Skin epidermis (tissue), 12 donors: ENCODE measurements at regions not wholly inside any gene's neighbourhood (a gene's known extent, or its start where the extent isn't known, plus 50 kb on each side); places are given as distances from the start of the nearest gene placed in this dataset.

ENCODE experiments used
- H3K27ac ChIP-seq, 21 experiments: fragments of 200-600 bp; sonication (generic) in 11 of 21; one replicate each; pipeline ENCODE4 v1.5.0; 2020; ENCODE audit warnings: mild to moderate bottlenecking in 3 of 21, inconsistent platforms in 2 of 21, moderate library complexity in 2 of 21
- H3K4me3 ChIP-seq, 7 experiments: fragments of 200-600 bp; sonication (generic) in 2 of 7; one replicate each; pipeline ENCODE4 v1.5.0; 2020; ENCODE audit warnings: inconsistent platforms in 2 of 7, mild to moderate bottlenecking in 2 of 7, moderate library complexity in 1 of 7

DNA sequence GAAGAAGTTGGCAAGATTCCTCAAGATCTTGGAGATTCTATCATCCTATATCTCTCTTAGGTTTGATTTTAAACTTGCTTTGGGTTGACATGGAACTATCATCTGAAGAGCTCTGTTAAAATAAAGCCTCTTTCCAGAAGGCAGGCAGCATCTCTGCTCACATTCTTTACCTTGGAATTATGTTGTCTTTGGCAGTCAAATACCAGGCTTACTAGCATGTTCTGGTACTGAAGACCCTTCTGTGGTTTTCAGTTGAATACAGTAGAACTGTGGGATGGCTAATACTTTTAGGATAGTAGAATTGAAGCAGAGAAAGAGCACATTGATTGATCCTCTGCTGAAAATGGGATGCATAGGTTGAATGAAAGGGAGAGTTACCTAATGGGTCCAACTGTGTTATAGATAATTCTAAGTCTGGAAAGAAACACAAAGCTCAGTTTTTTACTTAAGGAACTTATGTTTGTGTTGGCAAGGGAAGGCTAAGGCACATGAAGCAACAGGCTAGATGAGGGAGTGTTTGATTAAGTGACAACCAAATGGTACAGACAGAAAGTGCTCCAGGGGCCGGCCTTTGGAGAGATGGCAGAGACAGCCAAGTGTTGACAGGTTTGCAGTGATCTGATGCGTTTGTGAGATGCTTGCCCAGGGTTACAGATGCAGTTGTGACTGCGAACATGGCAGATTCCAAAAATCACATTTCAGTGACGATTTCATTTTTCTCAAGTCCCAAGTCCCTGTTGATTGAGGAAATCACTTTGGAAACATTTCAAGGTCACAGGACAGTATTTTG is 397.9 kb downstream of the MEIS1 start:
- Histone ChIP-seq H3K4me3 (no peak overlapping the region), H3K27ac (no peak overlapping the region)

DNA sequence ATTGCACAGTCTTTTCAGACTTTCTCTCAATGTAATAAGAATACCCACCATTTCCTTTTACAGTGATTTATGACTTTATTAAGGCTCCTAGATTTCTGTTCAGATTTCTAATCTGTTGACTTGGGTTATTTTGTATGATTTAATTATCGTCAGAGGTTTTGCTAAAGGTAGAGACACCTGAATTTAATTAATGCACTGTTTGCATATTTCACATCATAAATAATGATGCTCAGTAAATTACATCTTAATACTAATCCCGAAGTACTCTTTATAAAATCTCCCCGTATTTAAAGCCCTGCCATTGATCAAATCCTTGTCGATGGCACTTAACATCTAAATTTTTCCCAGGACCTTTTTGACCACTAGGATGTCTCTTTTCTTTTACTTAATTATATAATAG is 399.9 kb downstream of the MEIS1 start:
- Histone ChIP-seq H3K4me3 (no peak overlapping the region), H3K27ac (no peak overlapping the region)

- Histone ChIP-seq H3K27ac (no peak overlapping the region), H3K4me3 (no peak overlapping the region)
Observed at GRCh38 chr2:66836851-66837250, 401.9 kb downstream of the MEIS1 start.

DNA sequence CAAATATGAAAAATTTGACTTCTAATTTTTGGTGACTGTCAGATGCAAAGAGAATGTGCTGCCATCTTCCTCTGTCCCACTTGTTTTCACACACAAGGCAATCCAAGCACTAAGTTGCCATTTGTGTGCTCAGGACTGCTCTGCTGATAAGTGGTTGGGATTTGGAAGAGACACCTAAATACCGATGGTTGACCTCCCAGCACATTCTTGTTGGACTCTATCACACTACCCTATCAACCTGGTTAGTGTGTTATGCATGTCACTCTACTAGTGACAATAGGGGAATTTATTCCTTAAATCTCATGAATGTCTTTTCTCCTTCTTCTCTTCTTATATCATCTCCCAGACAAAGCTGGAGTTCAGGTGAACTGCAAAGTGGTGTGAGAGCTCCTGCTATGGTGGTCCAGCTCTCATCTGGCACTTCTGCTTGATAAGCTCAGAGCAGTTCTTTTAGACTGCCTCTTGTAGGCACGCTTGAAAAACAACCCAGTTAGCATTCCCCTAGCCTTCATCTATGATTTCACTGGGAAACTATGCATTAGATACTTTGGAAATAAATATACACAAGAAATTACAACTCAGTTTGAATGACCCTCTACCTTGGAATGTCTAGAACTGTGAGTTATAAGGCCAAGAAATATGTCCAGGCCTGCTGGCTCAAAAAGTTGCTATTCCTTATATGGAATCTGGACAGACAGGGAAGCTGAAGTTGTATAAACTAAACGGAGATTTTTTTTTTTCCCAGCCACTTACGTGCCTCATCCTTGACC is 404.8 kb downstream of the MEIS1 start:
- peak overlapping the region in 2 of 21 experiments; percentile 18 to 56 for H3K27ac ChIP-seq
- H3K4me3 ChIP-seq = no peak overlapping the region

DNA sequence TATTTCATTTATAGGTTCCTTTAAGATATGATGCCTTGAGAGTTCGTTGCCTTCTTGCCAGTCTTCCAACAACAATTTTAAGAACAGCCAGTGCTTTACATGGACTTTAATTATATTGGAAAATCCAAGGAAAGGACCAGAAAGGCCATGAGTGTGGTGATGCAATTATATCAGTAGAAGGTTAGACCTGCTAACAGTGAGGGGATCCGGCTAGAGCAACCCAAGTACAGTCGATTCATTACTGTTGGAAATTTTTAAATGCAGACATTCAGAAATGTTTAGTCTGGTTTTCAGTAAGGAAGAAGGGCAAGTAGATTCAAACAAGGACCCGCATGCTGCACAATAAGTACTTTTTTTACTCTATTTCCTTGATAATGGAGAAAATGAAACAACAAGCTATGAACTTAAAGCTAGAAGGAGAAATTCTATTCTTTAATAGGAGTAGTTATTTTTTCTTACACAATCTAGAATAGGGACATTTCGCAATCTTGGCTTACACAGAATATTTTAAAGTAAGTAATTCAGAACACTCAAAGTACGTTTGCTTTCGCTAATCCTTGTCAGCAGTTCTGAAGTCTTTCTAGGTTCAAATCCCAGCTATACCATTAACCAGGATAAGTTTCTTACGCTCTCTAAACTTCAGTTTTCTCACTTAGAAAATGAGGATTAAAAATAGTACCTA is 405.5 kb downstream of the MEIS1 start:
- no peak overlapping the region for H3K4me3 ChIP-seq
- H3K27ac ChIP-seq = peak overlapping the region in 4 of 21 experiments; percentile 5 to 56 (median 16)

DNA sequence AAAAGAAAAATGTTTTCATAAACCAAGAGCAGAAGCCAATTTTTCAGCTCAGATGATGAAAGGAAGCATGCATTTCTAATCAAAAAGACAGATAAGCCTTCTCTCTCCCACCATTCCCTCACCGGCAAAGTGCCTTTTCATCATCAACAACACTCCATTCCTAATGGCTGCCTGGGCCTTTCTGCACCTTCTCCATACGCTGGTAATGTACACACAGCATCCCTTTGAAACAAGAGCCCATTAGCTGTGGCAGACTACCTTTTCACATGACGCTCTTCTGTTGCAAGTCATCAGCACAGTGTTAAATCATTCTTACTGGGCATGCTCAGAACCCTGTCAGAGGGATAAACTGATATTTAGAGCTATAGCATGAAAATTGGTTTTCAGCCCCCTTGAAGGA is 408.9 kb downstream of the MEIS1 start:
- H3K27ac ChIP-seq = no peak overlapping the region
- no peak overlapping the region for H3K4me3 ChIP-seq

DNA sequence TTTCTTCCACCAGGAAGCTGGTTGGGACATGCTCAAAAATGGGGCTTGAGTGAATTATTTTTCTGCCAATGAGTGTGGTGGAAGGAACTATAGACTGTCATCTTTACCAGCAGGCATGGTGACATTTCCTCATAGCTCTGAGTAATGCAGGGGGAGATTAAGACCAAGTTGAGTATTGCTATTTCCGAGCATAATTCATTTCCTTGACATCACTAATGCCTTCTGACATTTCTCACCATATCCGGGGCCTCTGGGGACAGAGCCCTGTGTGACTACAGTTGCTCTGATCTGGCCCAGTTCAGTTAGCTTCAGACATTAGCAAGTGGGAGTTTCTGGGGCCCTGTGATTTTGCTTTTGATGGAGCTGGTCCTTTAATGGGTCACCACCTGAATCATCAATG is 410.4 kb downstream of the MEIS1 start:
- Histone ChIP-seq H3K27ac (no peak overlapping the region), H3K4me3 (no peak overlapping the region)

- H3K4me3 ChIP-seq = no peak overlapping the region
- H3K27ac ChIP-seq = no peak overlapping the region
Observed at GRCh38 chr2:66846887-66847286, 412.0 kb downstream of the MEIS1 start.

GRCh38 chr2:66849153-66849755 is 414.3 kb downstream of the MEIS1 start:
- H3K4me3 ChIP-seq = no peak overlapping the region
- H3K27ac ChIP-seq = no peak overlapping the region

- Histone ChIP-seq H3K27ac (no peak overlapping the region), H3K4me3 (no peak overlapping the region)
Observed at GRCh38 chr2:66850376-66850775, 415.5 kb downstream of the MEIS1 start.

- no peak overlapping the region for H3K4me3 ChIP-seq
- no peak overlapping the region for H3K27ac ChIP-seq
Observed at GRCh38 chr2:66851449-66851872, 416.5 kb downstream of the MEIS1 start.

DNA sequence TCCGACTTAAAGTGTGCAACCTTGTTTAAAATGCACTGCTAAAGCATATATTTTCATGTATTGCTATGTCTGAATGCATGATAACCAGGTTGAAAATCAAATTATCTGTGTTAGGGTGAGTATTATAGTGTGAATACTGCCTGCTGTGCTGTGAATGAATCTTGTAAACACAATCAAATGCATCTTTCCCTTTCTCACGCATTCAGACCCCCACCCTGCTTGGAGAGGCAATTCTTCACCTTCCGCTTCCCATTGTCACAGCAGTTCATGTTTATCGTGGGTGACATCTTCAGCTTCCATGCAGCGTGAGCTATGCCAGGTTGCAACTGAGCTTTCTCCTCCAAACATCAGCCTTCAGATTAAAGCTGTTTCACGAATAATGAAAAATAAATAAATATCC is 418.0 kb downstream of the MEIS1 start:
- no peak overlapping the region for H3K4me3 ChIP-seq
- no peak overlapping the region for H3K27ac ChIP-seq

GRCh38 chr2:66853585-66853984 is 418.7 kb downstream of the MEIS1 start:
- no peak overlapping the region for H3K27ac ChIP-seq
- no peak overlapping the region for H3K4me3 ChIP-seq

GRCh38 chr2:66854298-66854697 is 419.4 kb downstream of the MEIS1 start:
- Histone ChIP-seq H3K4me3 (no peak overlapping the region), H3K27ac (no peak overlapping the region)

DNA sequence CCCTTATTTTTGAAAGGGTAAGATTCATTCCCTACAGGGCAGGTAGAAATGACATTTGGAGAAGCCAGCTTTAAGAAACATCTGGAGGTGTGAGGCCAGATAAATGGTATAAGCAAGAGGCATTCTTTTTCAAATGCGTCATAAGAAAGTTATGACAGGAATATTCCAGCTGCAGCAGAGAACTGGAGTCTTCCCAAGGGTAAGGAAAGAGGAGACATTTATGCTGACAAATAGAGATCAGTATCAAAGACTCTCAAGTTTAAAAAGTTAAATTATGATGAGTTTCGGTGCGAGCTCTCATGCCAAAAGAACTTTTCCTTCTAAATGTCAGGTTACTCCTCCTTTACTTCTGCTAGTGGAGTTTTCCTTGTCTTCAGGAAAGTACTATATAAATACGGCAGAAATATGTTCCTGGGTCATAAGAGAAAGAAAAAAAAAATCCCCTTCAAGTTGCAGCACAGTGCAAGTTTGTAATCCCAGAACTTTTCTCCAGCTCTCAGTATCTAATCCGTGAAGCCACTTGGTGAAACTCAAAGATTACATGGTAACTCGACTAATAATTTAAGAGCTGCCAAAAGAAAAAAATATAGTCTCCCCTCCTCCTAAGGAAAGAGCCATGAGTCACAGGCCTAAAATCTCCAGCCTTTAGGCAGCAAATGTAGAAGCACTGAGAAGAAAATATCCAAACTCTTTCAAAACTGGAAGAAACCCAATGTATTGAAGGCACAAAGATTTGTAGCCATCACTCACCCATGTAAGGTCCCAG is 428.1 kb downstream of the MEIS1 start:
- peak overlapping the region in 3 of 21 experiments; percentile 7 to 34 (median 24) for H3K27ac ChIP-seq

GRCh38 chr2:66865161-66865560 is 430.2 kb downstream of the MEIS1 start:
- Histone ChIP-seq H3K4me3 (no peak overlapping the region), H3K27ac (no peak overlapping the region)

More for the DNA sequence above, 428.1 kb downstream of the MEIS1 start:
- no peak overlapping the region for H3K4me3 ChIP-seq

DNA sequence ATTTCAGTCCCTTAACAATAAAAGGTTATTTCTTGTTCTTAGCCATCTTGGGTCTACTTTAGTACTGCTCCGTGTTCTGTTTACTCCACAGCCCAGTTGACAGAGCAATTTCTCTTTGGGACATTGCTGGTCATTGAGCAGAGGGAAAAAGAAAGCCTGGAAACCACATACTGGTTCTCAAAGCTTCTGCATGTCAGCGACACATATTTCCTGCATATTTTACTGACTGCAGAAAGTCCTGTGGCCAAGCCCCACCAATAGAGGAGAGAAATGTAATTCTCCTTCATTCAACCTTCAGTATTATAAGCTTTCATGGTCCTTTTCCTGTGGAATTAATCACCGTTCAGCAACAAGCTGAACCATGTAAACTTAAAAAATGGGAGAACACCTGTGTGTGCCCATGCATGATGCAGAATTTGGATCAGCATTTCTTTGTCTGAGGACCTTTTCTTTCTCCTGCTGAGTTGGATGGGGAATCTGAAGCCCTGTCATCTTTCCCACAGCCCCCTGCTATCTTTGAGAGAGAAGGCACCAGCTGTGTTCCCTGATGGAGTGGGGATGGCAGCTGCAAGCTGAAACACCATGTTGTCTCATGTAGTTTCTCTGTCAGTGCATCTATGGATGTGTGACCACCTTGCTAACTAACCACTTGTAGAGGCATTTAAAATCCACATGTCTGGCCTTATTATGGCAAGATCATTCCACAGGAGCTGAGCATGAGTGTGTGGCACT is 431.6 kb downstream of the MEIS1 start:
- Histone ChIP-seq H3K27ac (no peak overlapping the region), H3K4me3 (no peak overlapping the region)

- Histone ChIP-seq H3K4me3 (no peak overlapping the region), H3K27ac (no peak overlapping the region)
Observed at GRCh38 chr2:66867063-66867441, 432.1 kb downstream of the MEIS1 start.

- H3K4me3 ChIP-seq = no peak overlapping the region
- no peak overlapping the region for H3K27ac ChIP-seq
Observed at GRCh38 chr2:66869076-66869475, 434.2 kb downstream of the MEIS1 start.
